AG10803 (cell line): ENCODE measurements at regions not wholly inside any gene's neighbourhood (a gene's known extent, or its start where the extent isn't known, plus 50 kb on each side); places are given as distances from the start of the nearest gene placed in this dataset.

ENCODE experiments used
- DNase-seq: peaks from one replicate; pipeline ENCODE4 v3.0.0; 2010; ENCODE audit warnings: low read depth
- H3K4me3 ChIP-seq: 2 replicates; pipeline ENCODE4 v1.5.1; 2011; ENCODE audit warnings: mild to moderate bottlenecking, low read length, control low read depth
- CTCF ChIP-seq: conservative IDR thresholded peaks from 2 replicates; pipeline ENCODE4 v1.5.1; 2011; ENCODE audit warnings: mild to moderate bottlenecking, low read length, control low read depth, inconsistent platforms

GRCh38 chr22:49480896-49481658 is 346.6 kb downstream of the BRD1 start:
- no peak for TF ChIP-seq CTCF
- DNase-seq, result no peak
- H3K4me3 ChIP-seq, result no peak overlapping the region

GRCh38 chr22:49480331-49480730 is 347.3 kb downstream of the BRD1 start:
- DNase-seq, result no peak
- H3K4me3 ChIP-seq, result no peak overlapping the region
- TF ChIP-seq CTCF, result no peak

- TF ChIP-seq CTCF, result no peak
- H3K4me3 ChIP-seq, result no peak overlapping the region
- no peak for DNase-seq
Observed at GRCh38 chr22:49479566-49479965, 348.1 kb downstream of the BRD1 start.

- no peak for DNase-seq
- H3K4me3 ChIP-seq, result no peak overlapping the region
- TF ChIP-seq CTCF, result no peak
Observed at GRCh38 chr22:49476800-49477400, 350.8 kb downstream of the BRD1 start.

- no peak overlapping the region for H3K4me3 ChIP-seq
- no peak for TF ChIP-seq CTCF
- no peak for DNase-seq
Observed at GRCh38 chr22:49476176-49476575, 351.5 kb downstream of the BRD1 start.

GRCh38 chr22:49475253-49475652 is 352.4 kb downstream of the BRD1 start:
- no peak overlapping the region for H3K4me3 ChIP-seq
- no peak for TF ChIP-seq CTCF
- DNase-seq, result no peak

GRCh38 chr22:49473286-49473685 is 354.4 kb downstream of the BRD1 start:
- TF ChIP-seq CTCF, result no peak
- H3K4me3 ChIP-seq, result no peak overlapping the region
- DNase-seq, result no peak
